ENCODE measurements at regions not wholly inside any gene's neighbourhood (a gene's known extent, or its start where the extent isn't known, plus 50 kb on each side); places are given as distances from the start of the nearest gene placed in this dataset.

- no peak for DNase-seq
Measured at GRCh38 chr6:48213076-48213788, 102.2 kb upstream of the PTCHD4 start.

GRCh38 chr6:48212501-48212900 is 101.5 kb upstream of the PTCHD4 start:
- no peak for DNase-seq

GRCh38 chr6:48206091-48206490 is 95.1 kb upstream of the PTCHD4 start:
- no peak for DNase-seq

GRCh38 chr6:48200869-48201390 is 89.9 kb upstream of the PTCHD4 start:
- DNase-seq: no peak

- DNase-seq: no peak
Measured at GRCh38 chr6:48199499-48199898, 88.5 kb upstream of the PTCHD4 start.

GRCh38 chr6:48197941-48198340 is 86.9 kb upstream of the PTCHD4 start:
- no peak for DNase-seq

GRCh38 chr6:48194596-48195295 is 83.7 kb upstream of the PTCHD4 start:
- DNase-seq: no peak

- no peak for DNase-seq
Measured at GRCh38 chr6:48188158-48188557, 77.2 kb upstream of the PTCHD4 start.

GRCh38 chr6:48186746-48187145 is 75.7 kb upstream of the PTCHD4 start:
- DNase-seq: no peak

- no peak for DNase-seq
Measured at GRCh38 chr6:48184648-48185047, 73.7 kb upstream of the PTCHD4 start.

GRCh38 chr6:48183811-48184605 is 73.0 kb upstream of the PTCHD4 start:
- no peak for DNase-seq

- DNase-seq: no peak
Measured at GRCh38 chr6:48183178-48183577, 72.2 kb upstream of the PTCHD4 start.

GRCh38 chr6:48178700-48179099 is 67.7 kb upstream of the PTCHD4 start:
- no peak for DNase-seq

- no peak for DNase-seq
Measured at GRCh38 chr6:48177786-48178185, 66.8 kb upstream of the PTCHD4 start.

GRCh38 chr6:48176645-48177308 is 65.8 kb upstream of the PTCHD4 start:
- DNase-seq: no peak

GRCh38 chr6:48169635-48170034 is 58.6 kb upstream of the PTCHD4 start:
- DNase-seq: no peak

Data from fibroblast of skin of back (primary cell).